GM23248 (cell line): ENCODE measurements at regions not wholly inside any gene's neighbourhood (a gene's known extent, or its start where the extent isn't known, plus 50 kb on each side); places are given as distances from the start of the nearest gene placed in this dataset.

Source experiments
- DNase-seq: peaks from one replicate; pipeline ENCODE4 v3.0.0-alpha.2; 2015
- H2AFZ ChIP-seq: fragments of 200-600 bp; sonication (generic); 2 replicates; pipeline ENCODE4 v1.6.1; 2016; ENCODE audit warnings: antibody characterized with exemption
- H3F3A ChIP-seq: fragments of 200-600 bp; sonication (generic); 2 replicates; pipeline ENCODE4 v1.6.1; 2016; ENCODE audit warnings: mild to moderate bottlenecking, antibody characterized with exemption, mixed run types; ENCODE audit not compliant: insufficient read depth
- H3K27ac ChIP-seq: fragments of 200-600 bp; sonication (generic); 2 replicates; pipeline ENCODE4 v1.5.1; 2016; ENCODE audit warnings: mild to moderate bottlenecking
- H3K27me3 ChIP-seq: fragments of 200-600 bp; sonication (generic); replicated peaks from 2 replicates; pipeline ENCODE4 v1.6.1; 2016; ENCODE audit warnings: mild to moderate bottlenecking; ENCODE audit not compliant: insufficient read depth
- H3K36me3 ChIP-seq: fragments of 200-600 bp; sonication (generic); 2 replicates; pipeline ENCODE4 v1.6.1; 2016; ENCODE audit warnings: low read depth, mild to moderate bottlenecking
- H3K4me1 ChIP-seq: fragments of 200-600 bp; sonication (generic); 2 replicates; pipeline ENCODE4 v1.6.1; 2016; ENCODE audit warnings: mild to moderate bottlenecking; ENCODE audit not compliant: insufficient read depth
- H3K4me2 ChIP-seq: fragments of 200-600 bp; sonication (generic); one replicate; pipeline ENCODE4 v1.6.1; 2016; ENCODE audit warnings: mild to moderate bottlenecking; ENCODE audit not compliant: unreplicated experiment
- H3K4me3 ChIP-seq: fragments of 200-600 bp; sonication (generic); 2 replicates; pipeline ENCODE4 v1.5.1; 2016; ENCODE audit warnings: mild to moderate bottlenecking
- H3K79me2 ChIP-seq: fragments of 200-600 bp; sonication (generic); 2 replicates; pipeline ENCODE4 v1.6.1; 2016; ENCODE audit warnings: mild to moderate bottlenecking; ENCODE audit not compliant: insufficient read depth
- H3K9ac ChIP-seq: fragments of 200-600 bp; sonication (generic); 2 replicates; pipeline ENCODE4 v1.6.1; 2016; ENCODE audit warnings: mild to moderate bottlenecking
- H3K9me2 ChIP-seq: fragments of 200-600 bp; sonication (generic); 2 replicates; pipeline ENCODE4 v1.6.1; 2016; ENCODE audit warnings: mixed run types, mild to moderate bottlenecking, moderate library complexity; ENCODE audit not compliant: insufficient read depth
- H3K9me3 ChIP-seq: fragments of 200-600 bp; sonication (generic); one replicate; pipeline ENCODE4 v1.6.1; 2017; ENCODE audit warnings: low read depth
- H4K20me1 ChIP-seq: fragments of 200-600 bp; sonication (generic); 2 replicates; pipeline ENCODE4 v1.6.0; 2016; ENCODE audit not compliant: insufficient read depth
- EZH2 ChIP-seq: fragments of 200-600 bp; sonication (generic); IDR thresholded peaks from 2 replicates; pipeline ENCODE4 v1.6.1; 2018; ENCODE audit warnings: antibody characterized with exemption, mild to moderate bottlenecking; ENCODE audit not compliant: insufficient read depth, poor library complexity, severe bottlenecking
- EZH2phosphoT487 ChIP-seq: fragments of 200-600 bp; sonication (generic); IDR thresholded peaks from 2 replicates; pipeline ENCODE4 v1.6.1; 2018; ENCODE audit warnings: antibody characterized with exemption, moderate library complexity, mild to moderate bottlenecking, low read depth; ENCODE audit not compliant: insufficient read depth
- WGBS, 2 experiments: methylation state at CpG; one replicate each; pipeline ENCODE4 v1.1.6; 2015 to 2017; ENCODE audit warnings: low lambda C conversion rate in 2 of 2, low coverage in 1 of 2; ENCODE audit errors: missing lambda C conversion rate in 2 of 2; 5-methylcytosine and 5-hydroxymethylcytosine counted together
- in situ Hi-C: fragments of 300-500 bp; cut with MboI; formaldehyde crosslinking; loops from 2 replicates; pipeline ENCODE4 v1.15.0; 2020

DNA sequence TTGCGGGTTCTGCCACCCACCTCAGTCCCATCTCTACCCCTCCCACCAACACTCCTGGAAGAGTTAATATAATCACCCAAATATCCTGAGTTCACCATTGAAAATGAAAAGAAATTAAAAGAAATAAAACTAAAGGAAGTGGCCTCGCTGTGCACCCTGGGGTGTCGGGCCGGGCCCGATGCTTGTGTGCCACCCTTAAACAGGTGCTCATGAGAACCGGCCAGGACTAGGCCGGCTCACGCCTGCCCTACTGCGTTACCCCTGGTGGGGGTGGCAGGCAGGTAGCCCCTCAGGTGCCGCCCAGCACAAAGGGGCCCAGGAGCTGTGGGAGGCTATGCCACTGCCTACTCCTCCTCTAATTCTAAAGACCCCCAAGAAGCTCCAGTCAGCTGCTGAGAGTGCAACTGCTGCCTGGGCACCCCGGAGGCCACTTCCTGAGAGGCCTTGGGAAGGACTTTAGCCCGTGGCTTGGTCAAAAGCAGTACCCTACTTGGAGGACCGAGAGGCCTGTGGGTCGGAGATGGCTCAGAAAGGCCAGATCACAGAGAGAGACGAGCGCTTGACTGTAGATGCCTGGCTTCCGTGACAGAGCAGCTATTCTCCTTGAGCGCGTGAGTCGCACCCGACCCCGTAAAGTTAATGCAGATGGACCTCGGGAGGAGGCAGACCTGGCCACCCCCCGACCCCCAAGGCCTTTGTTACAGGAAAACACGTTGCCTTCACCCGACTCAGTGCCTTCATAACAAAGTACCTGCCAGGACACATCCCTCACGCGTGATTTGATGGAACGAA is 51.0 kb upstream of the PPP2R2D start:
- DNase-seq = peak; percentile 12
- H3K36me3 ChIP-seq = no peaks in the 10 kb centered on the region
- H3K9ac ChIP-seq = no peak overlapping the region
- WGBS, 2 experiments = 63 to 65% methylated on average over 27 to 29 of the region's 29 CpGs
- TF ChIP-seq EZH2phosphoT487 = no peak
- no peak for TF ChIP-seq EZH2
- no peaks in the 10 kb centered on the region for H3K79me2 ChIP-seq
- H3K4me3 ChIP-seq = no peak overlapping the region
- in situ Hi-C loops = no loop called here
- H4K20me1 ChIP-seq = no peaks in the 10 kb centered on the region
- no peaks in the 10 kb centered on the region for H3K27me3 ChIP-seq
- H3K4me2 ChIP-seq = no peak overlapping the region
- no peaks in the 10 kb centered on the region for H3F3A ChIP-seq
- H3K4me1 ChIP-seq = no peaks in the 10 kb centered on the region
- H3K27ac ChIP-seq = no peak overlapping the region
- no peaks in the 10 kb centered on the region for H3K9me2 ChIP-seq
- H3K9me3 ChIP-seq = no peaks in the 10 kb centered on the region
- H2AFZ ChIP-seq = no peak overlapping the region

DNA sequence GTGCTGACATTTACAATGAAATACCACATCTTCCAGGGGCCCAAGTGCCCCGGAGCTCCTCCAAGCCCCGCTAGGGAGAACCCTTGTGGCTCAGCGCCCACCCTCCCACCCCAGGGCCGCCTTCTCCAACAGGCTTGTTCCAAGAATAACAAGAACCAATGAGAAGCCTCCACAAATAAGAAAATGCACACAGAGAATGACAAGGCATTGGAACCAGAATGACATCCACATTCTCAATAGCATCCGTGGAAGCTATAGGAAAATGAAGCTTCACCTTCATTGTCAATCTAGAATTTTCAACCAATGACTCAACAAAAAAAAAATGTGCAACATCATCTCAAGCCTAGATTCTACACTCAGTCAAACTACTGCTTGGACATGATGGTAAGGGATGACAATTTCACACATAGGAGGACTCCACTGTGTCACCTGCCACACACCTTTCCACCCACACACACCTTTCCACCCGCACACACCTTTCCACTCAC is 50.4 kb upstream of the PPP2R2D start:
- in situ Hi-C loops = no loop called here
- TF ChIP-seq EZH2 (no peak), EZH2phosphoT487 (no peak)
- no peaks in the 10 kb centered on the region for H3K27me3 ChIP-seq

More for the DNA sequence above, 50.4 kb upstream of the PPP2R2D start:
- Histone ChIP-seq H3K4me2 (no peak overlapping the region), H3K4me1 (no peaks in the 10 kb centered on the region), H3K27ac (no peak overlapping the region), H3F3A (no peaks in the 10 kb centered on the region), H3K9ac (no peak overlapping the region), H3K9me3 (no peaks in the 10 kb centered on the region), H3K9me2 (no peaks in the 10 kb centered on the region), H3K36me3 (no peaks in the 10 kb centered on the region), H3K4me3 (no peak overlapping the region), H4K20me1 (no peaks in the 10 kb centered on the region), H3K79me2 (no peaks in the 10 kb centered on the region), H2AFZ (no peak overlapping the region)
- peak; percentile 33 for DNase-seq
- 35 to 41% methylated on average over 6 of the region's 6 CpGs for WGBS, 2 experiments
